GM19238 (cell line): ENCODE measurements at regions not wholly inside any gene's neighbourhood (a gene's known extent, or its start where the extent isn't known, plus 50 kb on each side); places are given as distances from the start of the nearest gene placed in this dataset.

Source experiments
- DNase-seq: peaks from one replicate; pipeline ENCODE4 v3.0.0; 2011; ENCODE audit warnings: low spot score; ENCODE audit not compliant: insufficient read length

DNA sequence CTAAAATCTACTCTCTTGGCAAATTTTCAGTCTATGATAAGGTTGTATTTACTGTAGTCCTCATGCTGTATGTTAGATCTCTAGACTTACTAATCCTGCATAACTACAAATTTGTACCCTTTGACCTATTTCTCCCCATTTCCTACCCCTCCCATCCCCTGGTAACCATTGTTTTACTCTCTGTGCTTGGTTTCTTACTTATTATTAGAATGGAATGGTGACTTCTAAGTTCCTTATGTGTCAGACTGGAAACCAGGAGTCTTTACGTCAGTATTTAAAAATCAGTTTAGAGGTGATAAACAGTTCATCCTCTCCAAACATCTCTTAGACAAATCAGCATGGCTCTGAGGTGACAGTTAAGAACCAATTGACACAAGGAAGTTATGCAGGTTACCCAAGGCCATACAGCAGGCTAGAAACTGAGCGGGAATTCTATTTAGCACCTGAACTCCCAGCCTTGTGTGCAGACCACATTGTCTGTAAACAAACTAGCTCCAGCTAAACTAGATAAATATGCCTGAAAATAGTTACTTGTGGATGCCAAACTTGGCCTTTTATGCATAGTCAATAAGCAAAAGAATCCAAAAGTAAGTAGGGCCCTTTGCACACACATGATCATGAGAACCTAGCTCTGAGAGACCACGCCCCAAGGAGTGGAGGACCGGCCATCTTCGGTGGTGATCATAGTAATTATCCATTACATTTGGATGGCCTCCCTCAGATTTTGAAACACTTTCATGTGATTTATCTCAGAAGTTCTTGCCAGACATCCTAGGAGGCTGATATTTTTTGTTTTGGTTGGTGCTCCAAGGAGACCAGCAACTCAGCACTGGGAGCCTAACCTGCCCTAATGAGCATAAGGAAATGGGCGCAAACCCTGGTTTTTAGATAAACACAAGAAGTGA, 72.3 kb upstream of the BOC start:
- DNase-seq = no peak

DNA sequence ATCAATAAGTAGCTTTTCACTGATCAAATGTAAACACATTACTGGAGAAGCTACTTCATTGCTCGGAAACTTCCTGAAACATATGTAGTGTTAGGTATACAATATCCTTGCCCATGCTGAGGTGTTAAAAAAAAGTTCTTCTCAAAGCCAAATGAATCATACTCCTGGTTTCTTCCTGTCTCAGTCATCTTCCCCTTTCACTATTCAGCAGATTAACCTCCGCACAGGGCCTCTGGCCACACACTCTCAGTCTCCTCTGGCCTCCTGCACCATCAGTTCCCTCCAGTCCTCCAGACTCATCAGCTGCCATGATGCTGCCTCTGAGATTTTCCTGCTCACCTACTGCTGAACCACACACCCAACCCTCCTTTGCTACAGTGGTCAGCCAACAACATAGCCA, 70.5 kb upstream of the BOC start:
- no peak for DNase-seq

DNA sequence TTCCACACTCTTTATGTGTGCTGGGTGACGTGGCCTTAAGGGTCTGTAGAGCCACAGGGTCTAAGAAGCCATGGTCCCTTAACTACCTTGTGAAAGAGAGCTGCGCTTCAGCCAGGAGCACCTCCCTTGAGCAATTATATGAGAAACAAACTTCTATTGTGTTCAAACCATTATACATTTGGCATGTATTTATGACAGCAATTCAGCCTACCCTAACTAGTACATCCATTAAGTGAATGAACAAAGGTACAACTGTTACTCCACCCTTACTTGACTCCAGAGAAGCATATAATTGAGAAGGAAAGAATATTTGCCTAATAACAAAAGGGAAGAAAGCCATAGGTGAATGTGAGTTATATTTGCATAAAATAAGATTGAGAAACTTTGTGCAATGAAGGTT, 69.8 kb upstream of the BOC start:
- no peak for DNase-seq

DNA sequence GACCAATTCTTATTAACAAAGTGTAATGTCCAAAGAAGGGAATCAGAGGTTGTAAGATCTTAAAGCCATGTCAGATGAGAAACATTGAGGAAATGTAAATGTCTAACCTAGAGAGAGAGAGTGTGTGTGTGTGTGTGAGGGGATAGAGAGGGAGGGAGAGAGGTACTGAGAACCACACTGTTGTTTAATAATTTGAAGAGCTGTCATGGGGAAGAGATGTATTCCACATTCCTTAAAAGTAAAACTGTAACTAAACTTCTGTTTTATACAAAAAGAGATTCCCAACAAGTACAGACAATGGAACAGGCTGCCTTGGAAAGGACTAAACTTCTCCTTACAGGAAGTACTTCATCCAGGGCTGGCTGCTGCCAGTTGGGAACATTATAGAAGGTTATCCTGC, 68.9 kb upstream of the BOC start:
- DNase-seq = no peak

DNA sequence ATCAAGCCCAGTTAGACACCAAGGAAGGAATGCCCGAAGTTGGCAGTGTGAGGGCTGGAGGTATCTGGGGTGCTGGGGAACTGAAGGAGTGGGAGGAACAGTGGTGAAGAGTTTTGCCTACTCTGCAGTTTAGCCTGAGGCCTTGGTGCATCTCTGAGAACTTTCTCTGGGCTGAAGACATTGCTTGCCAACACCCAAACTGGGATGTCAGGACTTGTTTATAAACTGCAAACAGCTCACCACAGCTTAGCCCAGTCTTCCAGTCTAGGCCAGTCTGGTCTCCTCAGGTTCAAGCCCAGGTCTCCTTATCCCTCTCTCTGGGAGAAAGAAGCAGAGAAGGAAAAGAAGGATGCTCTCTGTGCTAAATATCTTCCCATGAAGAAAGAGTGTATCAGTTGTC, 68.0 kb upstream of the BOC start:
- DNase-seq = no peak

DNA sequence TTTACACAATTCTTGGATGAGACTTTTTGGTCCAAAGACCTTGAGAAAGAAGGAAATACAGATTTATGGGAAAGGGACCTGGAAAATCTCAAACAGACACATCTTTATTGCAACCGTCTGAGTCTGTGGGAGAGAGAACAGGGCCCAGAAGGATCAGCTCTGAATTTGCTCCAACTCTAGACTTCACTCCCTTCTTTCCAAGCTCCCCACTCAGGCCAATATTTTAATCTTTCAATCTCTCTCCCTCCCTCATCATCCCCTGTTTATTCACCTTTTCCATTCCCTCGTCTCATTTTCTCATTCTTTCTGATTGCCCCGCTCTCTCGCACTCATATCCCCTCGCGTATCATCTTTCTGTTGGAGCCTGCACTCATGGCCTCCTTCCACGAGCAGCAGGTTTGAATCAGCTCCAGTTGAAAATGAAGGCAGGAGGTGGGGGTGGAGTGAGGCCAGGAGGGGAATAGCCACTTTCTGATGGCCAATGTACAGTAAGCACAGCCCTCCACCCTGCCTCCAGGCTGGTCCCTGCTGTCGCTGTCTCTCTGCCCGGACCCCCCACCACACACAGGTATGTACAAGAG, 63.6 kb upstream of the BOC start:
- DNase-seq = no peak

DNA sequence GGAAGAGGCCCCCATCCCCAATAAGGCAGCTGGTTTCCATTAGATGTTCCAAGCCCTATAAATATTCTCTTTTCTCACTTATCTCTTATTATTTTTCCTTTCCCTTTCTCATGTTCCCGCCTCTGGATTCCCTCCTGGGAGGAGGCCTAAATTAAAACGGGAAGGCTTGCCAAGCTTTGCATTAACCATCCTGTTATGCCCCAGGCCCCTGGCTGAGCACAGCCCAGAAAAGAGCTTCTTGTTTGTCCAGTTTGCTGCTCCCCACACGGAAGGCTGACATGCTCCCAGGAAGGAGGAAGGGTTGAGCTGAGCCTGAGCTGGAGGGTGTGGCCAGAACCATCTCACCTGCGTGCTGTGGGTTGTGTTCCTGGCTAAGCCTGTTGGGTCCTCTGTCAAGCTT, 63.1 kb upstream of the BOC start:
- DNase-seq = no peak

DNA sequence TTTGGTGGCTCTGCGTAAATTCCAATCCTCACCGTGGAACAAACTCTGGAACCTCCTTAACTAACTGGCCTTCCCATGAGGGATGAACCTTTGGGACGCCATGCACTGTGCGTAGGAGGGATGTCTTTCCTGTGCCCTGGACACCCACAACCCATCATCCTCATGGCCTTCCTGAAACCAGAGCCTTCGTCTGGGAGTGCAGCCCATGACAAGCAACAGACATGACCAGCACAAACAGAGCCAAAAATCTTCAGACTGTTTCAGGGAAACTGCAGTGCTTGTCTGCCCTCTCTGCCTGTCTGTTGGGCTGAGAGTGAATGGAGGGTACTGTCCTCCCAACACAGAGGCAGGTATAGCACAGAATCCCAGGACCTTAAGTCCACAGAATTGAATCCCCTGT, 61.1 kb upstream of the BOC start:
- no peak for DNase-seq

DNA sequence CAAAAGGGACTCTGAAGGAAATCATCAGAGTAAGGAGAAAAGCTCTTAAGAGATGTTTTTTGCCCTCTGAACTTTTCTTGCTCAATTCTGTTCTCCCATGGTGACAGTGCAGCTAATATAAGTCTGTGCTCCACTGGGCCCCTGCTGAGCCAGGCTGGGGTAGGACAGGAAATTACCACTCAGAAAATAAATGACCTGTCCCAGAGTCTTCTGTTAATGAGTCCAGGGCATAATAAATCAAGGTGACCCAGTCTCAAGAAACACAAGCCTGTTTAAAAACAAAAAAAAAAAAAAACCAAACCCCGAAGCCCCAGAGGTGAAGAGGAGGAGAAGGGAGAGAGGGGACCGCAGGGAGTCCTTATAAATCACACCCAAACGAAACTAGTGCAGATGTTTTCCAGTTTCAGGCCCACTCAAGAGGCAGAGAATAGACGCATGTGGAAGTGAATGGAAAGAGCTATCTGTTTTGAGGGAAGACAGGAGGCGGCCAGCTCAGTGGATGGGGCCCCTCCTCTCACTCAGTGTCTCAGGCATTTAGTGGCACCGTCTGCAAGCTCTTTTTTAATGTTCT, 59.8 kb upstream of the BOC start:
- DNase-seq = no peak

DNA sequence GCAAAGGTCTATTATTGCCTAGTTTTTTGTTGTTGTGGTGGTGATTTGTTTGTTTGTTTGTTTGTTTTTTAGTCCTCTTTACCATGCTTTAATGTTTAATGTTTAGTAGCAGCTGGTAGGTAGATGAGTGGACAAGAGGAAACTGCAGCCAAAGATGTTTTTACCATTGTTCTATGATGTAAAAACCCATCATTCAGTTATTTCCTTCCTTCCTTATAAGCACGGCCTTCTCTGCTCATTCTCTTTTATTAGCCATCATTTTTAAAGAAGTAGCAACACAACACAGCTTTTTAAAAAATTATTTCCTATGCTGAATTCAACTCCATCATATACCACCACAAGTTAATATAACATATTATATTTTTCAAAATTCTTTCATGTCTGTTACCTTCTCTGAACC, 58.5 kb upstream of the BOC start:
- DNase-seq = no peak

DNA sequence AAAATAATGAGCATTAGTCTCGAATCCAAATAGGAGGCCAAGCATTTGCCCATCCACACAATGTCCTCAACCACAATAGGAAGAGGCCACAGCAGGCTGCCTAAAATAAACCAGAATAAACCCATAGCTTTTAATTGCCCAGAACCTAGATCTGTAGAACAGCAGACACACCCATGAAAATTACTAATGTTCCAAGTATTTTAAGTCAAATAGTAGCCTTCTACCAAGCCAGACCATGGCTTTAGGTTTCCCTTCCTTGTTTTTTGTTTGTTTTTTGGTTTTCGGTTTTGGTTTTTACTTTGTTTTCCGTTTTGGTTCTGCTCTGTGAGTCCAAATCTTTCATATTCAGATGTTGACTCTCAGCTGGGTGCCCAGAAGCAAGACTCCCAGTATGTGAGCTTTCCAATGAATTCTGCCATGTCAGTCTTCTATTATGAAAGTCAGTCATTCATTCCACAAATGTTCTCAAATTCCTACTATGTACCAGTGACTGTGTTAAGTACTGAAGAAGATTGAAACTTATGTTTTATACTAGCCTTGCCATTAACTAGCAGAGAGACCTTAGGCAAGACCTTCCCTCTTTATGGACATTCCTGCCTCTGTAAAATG, 57.8 kb upstream of the BOC start:
- no peak for DNase-seq

DNA sequence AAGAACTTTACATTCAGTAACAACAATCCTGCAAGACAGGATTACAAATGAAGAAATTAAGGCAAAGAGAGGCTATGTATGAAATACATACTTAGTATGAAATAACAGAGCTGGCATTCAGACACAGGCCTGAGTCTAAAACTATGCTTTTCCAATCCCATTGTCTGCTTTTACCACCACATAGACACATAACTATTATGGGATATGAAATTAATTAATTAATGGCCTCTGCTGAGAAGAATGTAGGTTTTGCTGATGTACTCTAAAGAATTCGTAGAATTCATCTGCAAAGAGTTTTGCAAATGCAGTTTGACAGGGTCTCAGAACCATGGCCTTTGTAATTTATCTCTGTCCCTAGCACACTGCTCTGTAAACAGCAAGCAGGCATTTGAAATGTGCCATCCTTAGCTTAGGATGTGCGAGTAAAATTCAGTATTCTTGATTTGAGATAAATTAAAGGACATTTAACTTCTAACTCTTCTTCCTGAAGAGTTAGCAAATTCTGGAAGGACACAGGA, 54.5 kb upstream of the BOC start:
- no peak for DNase-seq

DNA sequence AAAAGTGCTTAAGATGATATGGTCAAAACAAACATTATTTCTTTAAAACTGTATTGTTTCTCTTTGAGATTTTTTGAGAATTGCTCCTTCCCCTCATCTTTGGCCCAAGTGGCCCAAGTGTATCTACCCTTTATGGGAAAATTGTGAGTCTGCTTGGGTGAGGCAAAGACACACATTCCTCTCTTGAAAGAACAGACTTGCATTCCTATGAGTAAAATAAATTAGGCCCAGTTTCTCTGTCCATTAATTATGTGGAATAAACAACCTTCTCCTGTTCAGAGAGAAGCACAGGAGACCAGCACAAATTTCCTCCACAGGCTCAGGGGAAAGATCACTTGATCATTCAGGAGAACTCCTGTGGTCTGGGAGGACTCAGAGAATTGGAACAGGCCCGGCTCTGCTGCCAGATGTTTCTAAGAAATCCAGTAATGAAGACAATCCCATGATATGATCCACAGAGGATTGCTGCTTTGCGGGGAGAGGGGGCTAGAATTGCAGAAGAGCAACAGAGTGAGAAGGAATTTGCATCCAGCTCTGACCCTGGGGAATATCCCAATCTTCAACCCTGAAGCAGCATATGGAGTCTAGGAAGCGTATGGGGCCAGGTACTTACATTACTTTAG, 53.8 kb upstream of the BOC start:
- no peak for DNase-seq

DNA sequence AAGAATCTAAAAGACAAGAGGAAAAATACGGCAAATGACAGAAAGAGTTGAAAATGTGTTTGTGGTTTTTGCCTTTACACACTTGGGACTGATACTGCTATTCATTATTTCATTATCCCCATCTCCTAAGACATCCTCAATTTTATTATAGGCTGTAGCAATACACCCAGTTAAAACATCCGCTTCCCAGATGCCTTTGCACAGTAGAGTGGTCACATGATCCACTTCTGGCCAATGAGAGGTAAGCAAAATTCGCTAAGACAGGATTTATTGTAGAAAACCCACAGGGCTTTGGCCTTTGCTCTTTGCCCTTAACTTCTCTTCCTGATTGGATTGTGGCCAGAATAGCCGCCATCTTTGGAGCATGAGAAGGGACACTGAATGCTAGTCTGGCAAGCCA, 53.2 kb upstream of the BOC start:
- DNase-seq = no peak
